ENCODE measurements at regions not wholly inside any gene's neighbourhood (a gene's known extent, or its start where the extent isn't known, plus 50 kb on each side); places are given as distances from the start of the nearest gene placed in this dataset.

GRCh38 chr5:124652892-124653441, 93.5 kb downstream of the ZNF608 start:
- TF ChIP-seq SP4 (IDR thresholded peaks at IDR 0.05; ENCODE audit: low read length) (no peak), EZH2 (IDR thresholded peaks at IDR 0.05; ENCODE audit: low read depth, low read length, severe bottlenecking) (no peak), CHD2 (IDR thresholded peaks at IDR 0.05; ENCODE audit: low read length) (no peak), TBP (IDR thresholded peaks at IDR 0.05; ENCODE audit: low read depth, low read length) (no peak), TAF1 (IDR thresholded peaks at IDR 0.05; ENCODE audit: low read depth, low read length) (no peak)
- TF ChIP-seq, protein P1, sequence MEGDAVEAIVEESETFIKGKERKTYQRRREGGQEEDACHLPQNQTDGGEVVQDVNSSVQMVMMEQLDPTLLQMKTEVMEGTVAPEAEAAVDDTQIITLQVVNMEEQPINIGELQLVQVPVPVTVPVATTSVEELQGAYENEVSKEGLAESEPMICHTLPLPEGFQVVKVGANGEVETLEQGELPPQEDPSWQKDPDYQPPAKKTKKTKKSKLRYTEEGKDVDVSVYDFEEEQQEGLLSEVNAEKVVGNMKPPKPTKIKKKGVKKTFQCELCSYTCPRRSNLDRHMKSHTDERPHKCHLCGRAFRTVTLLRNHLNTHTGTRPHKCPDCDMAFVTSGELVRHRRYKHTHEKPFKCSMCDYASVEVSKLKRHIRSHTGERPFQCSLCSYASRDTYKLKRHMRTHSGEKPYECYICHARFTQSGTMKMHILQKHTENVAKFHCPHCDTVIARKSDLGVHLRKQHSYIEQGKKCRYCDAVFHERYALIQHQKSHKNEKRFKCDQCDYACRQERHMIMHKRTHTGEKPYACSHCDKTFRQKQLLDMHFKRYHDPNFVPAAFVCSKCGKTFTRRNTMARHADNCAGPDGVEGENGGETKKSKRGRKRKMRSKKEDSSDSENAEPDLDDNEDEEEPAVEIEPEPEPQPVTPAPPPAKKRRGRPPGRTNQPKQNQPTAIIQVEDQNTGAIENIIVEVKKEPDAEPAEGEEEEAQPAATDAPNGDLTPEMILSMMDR (IDR thresholded peaks at IDR 0.05; ENCODE audit: control extremely low read depth in 1 of 3, insufficient read depth in 1 of 3, low read depth in 1 of 3, low read length in 3 of 3), result no peak

Measured in H1 (cell line).